PC-3 (cell line): ENCODE measurements at regions not wholly inside any gene's neighbourhood (a gene's known extent, or its start where the extent isn't known, plus 50 kb on each side); places are given as distances from the start of the nearest gene placed in this dataset.

Experiments used
- ATAC-seq: fragments of 200-7000 bp; cut with Tn5 transposase; 2 replicates; pipeline ENCODE4 v1.9.1; 2020; ENCODE audit warnings: mild to moderate bottlenecking, moderate library complexity
- BruUV-seq: library from RNA; stranded (reverse); fragments of 400-500 nt; replicated peaks from 2 replicates; lab custom pipeline; 2021; lab: Mats Ljungman, UMichigan
- CTCF ChIA-PET: fragments of 300-600 bp; sonication (Branson Sonifier 250); formaldehyde crosslinking; loops from one replicate; lab custom pipeline; 2022; ENCODE audit warnings: antibody characterized with exemption; lab: Charles Lee
- POLR2A ChIA-PET: fragments of 300-600 bp; sonication (Branson Sonifier 250); formaldehyde crosslinking; loops from one replicate; lab custom pipeline; 2022; ENCODE audit warnings: antibody characterized with exemption; ENCODE audit not compliant: unreplicated experiment; lab: Charles Lee
- DNase-seq: peaks from one replicate; pipeline ENCODE4 v3.0.0-alpha.2; 2015
- H2AFZ ChIP-seq: fragments of 300-600 bp; sonication (generic); 2 replicates; pipeline ENCODE4 v1.6.0; 2016; ENCODE audit warnings: antibody characterized with exemption, low read length
- H3F3A ChIP-seq: fragments of 300-600 bp; sonication (generic); one replicate; pipeline ENCODE4 v1.6.0; 2017; ENCODE audit warnings: antibody characterized with exemption, low read length, control low read depth, mild to moderate bottlenecking; ENCODE audit not compliant: unreplicated experiment
- H3K27ac ChIP-seq: fragments of 300-600 bp; sonication (generic); 2 replicates; pipeline ENCODE4 v1.5.1; 2016; ENCODE audit warnings: mild to moderate bottlenecking, low read length
- H3K27me3 ChIP-seq: fragments of 300-600 bp; sonication (generic); 2 replicates; pipeline ENCODE4 v1.6.1; 2016; ENCODE audit warnings: low read length, mixed read lengths
- H3K36me3 ChIP-seq: fragments of 300-600 bp; sonication (generic); 2 replicates; pipeline ENCODE4 v1.6.1; 2016; ENCODE audit warnings: low read depth, mixed run types, low read length, mixed read lengths
- H3K4me1 ChIP-seq: fragments of 300-600 bp; sonication (generic); 2 replicates; pipeline ENCODE4 v1.5.1; 2016; ENCODE audit warnings: low read length; ENCODE audit not compliant: insufficient read depth
- H3K4me2 ChIP-seq: fragments of 300-600 bp; sonication (generic); 2 replicates; pipeline ENCODE4 v1.6.0; 2016; ENCODE audit warnings: low read length
- H3K4me3 ChIP-seq: fragments of 300-600 bp; sonication (generic); 2 replicates; pipeline ENCODE4 v1.5.1; 2016; ENCODE audit warnings: mild to moderate bottlenecking, low read length, mixed read lengths
- H3K79me2 ChIP-seq: fragments of 300-600 bp; sonication (generic); 2 replicates; pipeline ENCODE4 v1.6.1; 2017; ENCODE audit warnings: low read length, mixed read lengths
- H3K9ac ChIP-seq: fragments of 300-600 bp; sonication (generic); 2 replicates; pipeline ENCODE4 v1.6.0; 2016; ENCODE audit warnings: mild to moderate bottlenecking, low read length
- H3K9me2 ChIP-seq: fragments of 300-600 bp; sonication (generic); replicated peaks from 2 replicates; pipeline ENCODE4 v1.6.1; 2016; ENCODE audit warnings: mixed run types, low read length, mixed read lengths
- H3K9me3 ChIP-seq: fragments of 300-600 bp; sonication (generic); 2 replicates; pipeline ENCODE4 v1.6.1; 2016; ENCODE audit warnings: low read length, mixed read lengths
- H4K20me1 ChIP-seq: fragments of 300-600 bp; sonication (generic); 2 replicates; pipeline ENCODE4 v1.6.1; 2016; ENCODE audit warnings: low read length, mixed read lengths
- CTCF ChIP-seq: fragments of 300-600 bp; sonication (generic); conservative IDR thresholded peaks from 2 replicates; pipeline ENCODE4 v1.5.1; 2017; ENCODE audit warnings: antibody characterized with exemption, low read depth, mild to moderate bottlenecking, low read length
- EZH2 ChIP-seq: fragments of 300-600 bp; sonication (generic); IDR thresholded peaks from one replicate; pipeline ENCODE4 v1.6.1; 2017; ENCODE audit warnings: antibody characterized with exemption, mild to moderate bottlenecking, low read length; ENCODE audit not compliant: unreplicated experiment
- EZH2phosphoT487 ChIP-seq: fragments of 300-600 bp; sonication (generic); IDR thresholded peaks from 2 replicates; pipeline ENCODE4 v1.6.1; 2018; ENCODE audit warnings: mild to moderate bottlenecking, antibody characterized with exemption, low read length, borderline replicate concordance
- intact Hi-C: fragments of 100-400 bp; cut with micrococcal nuclease; formaldehyde crosslinking; loops from 2 replicates; pipeline ENCODE4 v1.9.0; 2023

GRCh38 chr3:189474944-189475343 lies 156.2 kb upstream of the TP63 start:
- Histone ChIP-seq H3F3A (no peaks in the 10 kb centered on the region), H3K9me2 (no peaks in the 10 kb centered on the region), H3K27ac (no peak overlapping the region), H2AFZ (no peak overlapping the region), H3K4me1 (no peaks in the 10 kb centered on the region), H3K9me3 (no peaks in the 10 kb centered on the region), H3K27me3 (no peaks in the 10 kb centered on the region), H4K20me1 (no peaks in the 10 kb centered on the region), H3K4me3 (no peak overlapping the region), H3K4me2 (no peak overlapping the region), H3K9ac (no peak overlapping the region), H3K79me2 (no peaks in the 10 kb centered on the region), H3K36me3 (no peaks in the 10 kb centered on the region)
- POLR2A ChIA-PET, result no interaction called here
- intact Hi-C loops, result no loop called here
- BruUV-seq, result no TSS peak
- ATAC-seq (no peak), DNase-seq (no peak)
- no peak for TF ChIP-seq CTCF
- no peak for TF ChIP-seq EZH2
- no peak for TF ChIP-seq EZH2phosphoT487
- CTCF ChIA-PET, result no interaction called here

GRCh38 chr3:189477614-189478013 lies 153.6 kb upstream of the TP63 start:
- Histone ChIP-seq H3K4me3 (no peak overlapping the region), H3K9me3 (no peaks in the 10 kb centered on the region), H3K79me2 (no peaks in the 10 kb centered on the region), H3K27me3 (no peaks in the 10 kb centered on the region), H3F3A (no peaks in the 10 kb centered on the region), H3K4me2 (no peak overlapping the region), H3K36me3 (no peaks in the 10 kb centered on the region), H3K4me1 (no peaks in the 10 kb centered on the region), H4K20me1 (no peaks in the 10 kb centered on the region), H3K27ac (no peak overlapping the region), H3K9ac (no peak overlapping the region), H2AFZ (no peak overlapping the region), H3K9me2 (no peaks in the 10 kb centered on the region)
- TF ChIP-seq EZH2phosphoT487 (no peak), CTCF (no peak), EZH2 (no peak)
- intact Hi-C loops, result no loop called here
- POLR2A ChIA-PET, result no interaction called here
- ATAC-seq (no peak), DNase-seq (no peak)
- CTCF ChIA-PET, result no interaction called here
- BruUV-seq, result no TSS peak

GRCh38 chr3:189486556-189486955 lies 144.6 kb upstream of the TP63 start:
- POLR2A ChIA-PET, result no interaction called here
- BruUV-seq, result no TSS peak
- H3K4me1 ChIP-seq, result peaks cover 13% of the 10 kb centered on the region
- H3K79me2 ChIP-seq, result no peaks in the 10 kb centered on the region
- H3K27ac ChIP-seq, result no peak overlapping the region
- no peaks in the 10 kb centered on the region for H3K9me2 ChIP-seq
- H3F3A ChIP-seq, result no peaks in the 10 kb centered on the region
- no peaks in the 10 kb centered on the region for H4K20me1 ChIP-seq
- DNase-seq (peak; percentile 36), ATAC-seq (no peak; the same call in 1 of the 2 replicates)
- no peak for TF ChIP-seq EZH2
- TF ChIP-seq EZH2phosphoT487, result no peak
- TF ChIP-seq CTCF, result no peak
- no peak overlapping the region for H3K4me2 ChIP-seq
- no peaks in the 10 kb centered on the region for H3K9me3 ChIP-seq
- CTCF ChIA-PET, result no interaction called here
- no peak overlapping the region for H2AFZ ChIP-seq
- no peaks in the 10 kb centered on the region for H3K27me3 ChIP-seq
- intact Hi-C loops, result no loop called here
- H3K4me3 ChIP-seq, result no peak overlapping the region
- H3K9ac ChIP-seq, result no peak overlapping the region
- no peaks in the 10 kb centered on the region for H3K36me3 ChIP-seq
